ENCODE measurements at regions not wholly inside any gene's neighbourhood (a gene's known extent, or its start where the extent isn't known, plus 50 kb on each side); places are given as distances from the start of the nearest gene placed in this dataset.

DNA sequence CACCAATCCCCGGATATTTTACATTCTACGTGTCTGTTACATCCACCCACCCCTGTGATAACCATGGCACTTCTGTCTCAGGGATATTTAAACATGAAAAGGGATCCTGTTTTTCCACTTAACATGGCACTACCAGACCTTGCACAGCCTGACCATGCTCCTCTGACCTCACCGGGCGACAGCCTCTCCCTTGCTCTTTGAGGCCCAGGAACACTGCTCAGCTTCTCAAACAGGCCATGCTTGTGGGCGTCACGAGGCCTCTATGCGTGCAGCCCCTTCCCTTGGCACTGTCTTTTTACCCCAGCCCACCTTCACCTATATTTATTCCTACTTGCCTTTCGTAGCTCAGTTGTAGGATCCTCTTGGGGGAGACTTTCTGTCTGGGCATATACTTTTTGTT is 385.6 kb downstream of the UQCRFS1 start:
- Histone ChIP-seq H3K4me1 (ENCODE audit: insufficient read depth, low read length) (no peaks in the 10 kb centered on the region), H3K36me3 (ENCODE audit: insufficient read depth, low read length) (no peaks in the 10 kb centered on the region), H3K27me3 (ENCODE audit: insufficient read depth, low read length, poor library complexity, severe bottlenecking) (no peaks in the 10 kb centered on the region), H3K27ac (ENCODE audit: low read depth, low read length) (no peak overlapping the region), H3K4me3 (ENCODE audit: low read length) (no peak overlapping the region), H3K9me3 (ENCODE audit: low read length) (no peaks in the 10 kb centered on the region)
- DNase-seq, result no peak
- no peaks in the 10 kb centered on the region for H3K4me1 Mint-ChIP-seq
- no peak overlapping the region for H3K4me3 Mint-ChIP-seq
- peaks cover 0 to 1% of the 10 kb centered on the region in 2 donors for H3K27me3 Mint-ChIP-seq
- no peak overlapping the region for H3K27ac Mint-ChIP-seq
- ChIA-PET POLR2A (no interaction called here), CTCF (no interaction called here)
- H3K9me3 Mint-ChIP-seq, result peaks cover 0 to 7% (median 0%) of the 10 kb centered on the region in 5 donors
- no peaks in the 10 kb centered on the region for H3K36me3 Mint-ChIP-seq

DNA sequence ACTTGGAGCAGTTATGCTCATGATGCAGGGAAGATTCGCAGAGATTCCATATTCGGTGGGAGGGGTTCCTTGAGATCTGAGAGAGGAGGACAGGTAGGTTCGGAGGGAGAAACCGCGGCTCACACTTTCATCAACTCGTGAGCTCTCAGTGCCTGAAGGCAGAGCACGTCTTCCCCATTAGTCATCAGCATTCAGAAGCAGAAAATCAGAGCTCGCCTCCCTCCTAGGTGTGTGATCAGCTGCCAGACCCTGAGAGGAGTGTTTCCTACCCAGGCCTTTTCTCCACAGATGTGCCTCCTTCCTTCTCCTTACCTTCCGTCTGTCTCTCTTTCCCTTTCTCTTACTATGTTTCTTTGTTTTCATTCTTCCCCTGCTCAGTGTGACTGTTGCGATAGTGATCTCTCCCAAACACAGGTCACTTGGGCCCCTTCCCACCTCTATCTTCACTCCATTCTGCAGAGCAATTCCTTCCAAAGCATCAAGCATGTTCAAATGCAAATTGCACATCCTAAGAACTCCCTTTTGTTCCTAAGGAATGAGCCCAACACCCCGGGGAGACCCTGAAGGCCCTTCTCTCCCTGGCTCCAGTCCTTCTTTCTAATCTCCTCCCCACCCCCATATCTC is 389.5 kb downstream of the UQCRFS1 start:
- no peaks in the 10 kb centered on the region for H3K27me3 ChIP-seq (ENCODE audit: insufficient read depth, low read length, poor library complexity, severe bottlenecking)
- CTCF ChIA-PET, result no interaction called here

DNA sequence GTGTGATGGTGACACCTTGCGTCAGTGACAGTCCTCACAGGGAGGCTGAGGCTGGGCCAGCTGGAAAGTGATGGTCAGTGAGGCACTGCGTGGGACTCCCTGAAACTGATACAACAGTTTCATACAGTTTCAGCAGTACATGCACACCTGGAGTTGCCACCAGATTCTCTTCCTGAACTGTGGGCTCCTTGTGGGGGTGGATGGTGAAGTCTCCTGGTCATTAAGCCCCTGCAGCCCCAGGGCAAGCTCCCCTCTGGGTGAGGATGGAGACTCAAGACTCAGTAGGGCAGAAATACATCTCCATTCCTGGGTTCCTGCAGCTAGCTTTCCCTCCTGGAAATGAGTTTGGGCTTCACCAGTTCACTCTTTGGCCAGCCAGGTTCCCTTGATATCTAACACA is 392.7 kb downstream of the UQCRFS1 start:
- no peaks in the 10 kb centered on the region for H3K27me3 ChIP-seq (ENCODE audit: insufficient read depth, low read length, poor library complexity, severe bottlenecking)
- Mint-ChIP-seq H3K27ac (no peak overlapping the region), H3K36me3 (no peaks in the 10 kb centered on the region), H3K4me1 (no peaks in the 10 kb centered on the region), H3K27me3 (no peaks in the 10 kb centered on the region), H3K4me3 (no peak overlapping the region), H3K9me3 (peaks cover 0 to 6% (median 1%) of the 10 kb centered on the region in 5 donors)
- DNase-seq, result no peak
- ChIA-PET POLR2A (no interaction called here), CTCF (no interaction called here)
- H3K4me3 ChIP-seq (ENCODE audit: low read length), result no peak overlapping the region
- H3K36me3 ChIP-seq (ENCODE audit: insufficient read depth, low read length), result no peaks in the 10 kb centered on the region
- H3K4me1 ChIP-seq (ENCODE audit: insufficient read depth, low read length), result no peaks in the 10 kb centered on the region
- H3K9me3 ChIP-seq (ENCODE audit: low read length), result no peaks in the 10 kb centered on the region
- no peak overlapping the region for H3K27ac ChIP-seq (ENCODE audit: low read depth, low read length)

More for the DNA sequence above, 389.5 kb downstream of the UQCRFS1 start:
- H3K4me1 ChIP-seq (ENCODE audit: insufficient read depth, low read length), result no peaks in the 10 kb centered on the region
- H3K9me3 ChIP-seq (ENCODE audit: low read length), result no peaks in the 10 kb centered on the region
- Mint-ChIP-seq H3K9me3 (peaks cover 0 to 9% (median 0%) of the 10 kb centered on the region in 5 donors), H3K27ac (no peak overlapping the region), H3K4me1 (no peaks in the 10 kb centered on the region), H3K27me3 (no peaks in the 10 kb centered on the region), H3K36me3 (no peaks in the 10 kb centered on the region), H3K4me3 (no peak overlapping the region)
- no peaks in the 10 kb centered on the region for H3K36me3 ChIP-seq (ENCODE audit: insufficient read depth, low read length)
- POLR2A ChIA-PET, result no interaction called here
- no peak overlapping the region for H3K4me3 ChIP-seq (ENCODE audit: low read length)
- no peak overlapping the region for H3K27ac ChIP-seq (ENCODE audit: low read depth, low read length)
- DNase-seq, result no peak

DNA sequence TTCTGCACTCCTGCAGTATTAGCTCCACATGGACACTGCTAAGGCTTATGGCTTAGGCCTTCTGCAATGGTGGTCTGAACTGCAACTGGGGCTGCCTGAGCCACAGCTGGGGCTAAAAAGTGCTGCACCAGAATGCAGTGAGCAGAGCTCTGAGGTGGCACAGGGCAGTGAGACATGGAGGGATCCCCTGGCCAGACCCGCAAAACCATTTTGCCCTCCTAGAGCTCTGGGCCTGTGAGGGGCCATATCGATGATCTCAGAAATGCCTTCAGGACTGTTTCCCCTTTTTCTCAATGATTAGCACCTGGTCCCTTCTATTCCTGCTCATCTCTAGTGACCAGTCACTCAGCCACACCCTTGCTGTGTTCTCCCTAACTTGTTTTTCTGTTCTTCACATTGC is 397.7 kb downstream of the UQCRFS1 start:
- no peaks in the 10 kb centered on the region for H3K27me3 ChIP-seq (ENCODE audit: insufficient read depth, low read length, poor library complexity, severe bottlenecking)
- H3K36me3 ChIP-seq (ENCODE audit: insufficient read depth, low read length), result no peaks in the 10 kb centered on the region
- no peaks in the 10 kb centered on the region for H3K4me1 ChIP-seq (ENCODE audit: insufficient read depth, low read length)
- no peaks in the 10 kb centered on the region for H3K4me1 Mint-ChIP-seq
- ChIA-PET POLR2A (no interaction called here), CTCF (no interaction called here)
- no peak overlapping the region for H3K27ac ChIP-seq (ENCODE audit: low read depth, low read length)
- DNase-seq, result no peak
- H3K9me3 ChIP-seq (ENCODE audit: low read length), result no peaks in the 10 kb centered on the region
- H3K36me3 Mint-ChIP-seq, result no peaks in the 10 kb centered on the region
- H3K27ac Mint-ChIP-seq, result no peak overlapping the region
- H3K4me3 ChIP-seq (ENCODE audit: low read length), result no peak overlapping the region
- H3K27me3 Mint-ChIP-seq, result no peaks in the 10 kb centered on the region
- peaks cover 0 to 6% (median 0%) of the 10 kb centered on the region in 5 donors for H3K9me3 Mint-ChIP-seq
- no peak overlapping the region for H3K4me3 Mint-ChIP-seq

DNA sequence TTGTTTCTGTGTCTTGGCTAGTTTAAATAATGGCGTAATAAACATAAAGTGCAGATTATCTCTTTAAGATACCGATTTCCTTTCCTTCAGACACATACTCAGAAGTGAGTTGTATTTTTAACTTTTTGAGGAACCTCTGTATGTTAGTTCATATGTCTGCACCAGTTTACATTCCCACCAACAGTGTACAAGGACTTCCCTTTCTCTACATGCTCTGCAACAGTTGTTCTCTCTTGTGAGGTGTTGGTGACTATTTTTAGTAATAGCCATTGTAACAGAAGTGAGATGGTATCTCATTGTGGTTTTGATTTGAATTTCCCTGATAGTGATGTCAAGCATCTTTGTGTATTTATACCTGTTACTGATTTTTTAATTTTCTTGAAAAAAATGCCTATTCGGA is 418.6 kb downstream of the UQCRFS1 start:
- no peak overlapping the region for H3K4me3 Mint-ChIP-seq
- Histone ChIP-seq H3K27ac (ENCODE audit: low read depth, low read length) (no peak overlapping the region), H3K9me3 (ENCODE audit: low read length) (no peaks in the 10 kb centered on the region), H3K4me1 (ENCODE audit: insufficient read depth, low read length) (no peaks in the 10 kb centered on the region), H3K36me3 (ENCODE audit: insufficient read depth, low read length) (no peaks in the 10 kb centered on the region), H3K4me3 (ENCODE audit: low read length) (no peak overlapping the region), H3K27me3 (ENCODE audit: insufficient read depth, low read length, poor library complexity, severe bottlenecking) (no peaks in the 10 kb centered on the region)
- H3K36me3 Mint-ChIP-seq, result peaks cover 0 to 7% (median 0%) of the 10 kb centered on the region in 3 donors
- H3K9me3 Mint-ChIP-seq, result peaks cover 13 to 21% (median 16%) of the 10 kb centered on the region in 5 donors
- H3K27me3 Mint-ChIP-seq, result peaks cover 22 to 44% of the 10 kb centered on the region in 2 donors
- ChIA-PET CTCF (no interaction called here), POLR2A (no interaction called here)
- no peak overlapping the region for H3K27ac Mint-ChIP-seq
- H3K4me1 Mint-ChIP-seq, result peaks cover 0 to 7% (median 0%) of the 10 kb centered on the region in 3 donors
- DNase-seq, result no peak

DNA sequence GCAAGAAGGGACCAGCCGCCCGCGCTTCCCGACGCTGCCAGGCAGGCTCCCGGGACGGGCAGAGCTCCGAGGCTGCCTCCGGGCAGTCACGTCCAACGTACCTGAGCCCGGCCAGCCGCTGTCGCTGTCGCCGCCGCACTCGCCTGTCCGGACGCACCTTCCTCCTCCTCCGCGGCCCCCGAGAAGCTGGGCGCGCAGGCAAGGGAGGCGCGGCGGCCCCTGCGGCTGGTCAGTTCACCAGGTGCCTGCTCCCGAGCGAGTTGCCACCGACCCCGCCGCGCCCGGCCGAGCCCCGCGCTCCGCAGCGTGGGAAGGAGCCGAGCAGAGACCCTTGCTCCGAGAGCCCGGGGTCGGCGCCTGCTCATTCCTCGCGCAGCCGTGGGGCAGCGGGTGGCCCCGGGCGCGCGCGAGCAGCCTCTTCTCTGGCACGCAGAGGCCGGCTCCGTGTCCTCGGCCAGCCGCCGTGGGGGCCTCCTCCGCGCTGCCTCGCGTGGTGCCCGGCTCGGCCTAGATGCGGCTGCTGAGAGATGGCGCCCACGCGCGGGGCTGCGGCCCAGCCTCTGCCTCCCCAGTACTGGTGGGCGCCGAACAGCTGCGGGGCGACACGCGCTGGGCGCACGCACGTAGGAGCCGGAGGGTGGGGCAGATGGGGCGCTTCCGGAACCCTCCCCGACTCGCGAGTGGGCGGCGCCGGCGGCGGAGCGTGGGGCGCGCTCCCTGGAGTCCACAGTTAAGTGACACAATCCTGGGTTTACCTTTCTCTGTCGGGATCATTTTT is 419.4 kb downstream of the UQCRFS1 start:
- Mint-ChIP-seq H3K4me1 (peaks cover 0 to 7% (median 0%) of the 10 kb centered on the region in 3 donors), H3K36me3 (peaks cover 0 to 7% (median 0%) of the 10 kb centered on the region in 3 donors), H3K4me3 (no peak overlapping the region), H3K27ac (no peak overlapping the region), H3K9me3 (peaks cover 13 to 20% (median 16%) of the 10 kb centered on the region in 5 donors), H3K27me3 (peaks cover 22 to 44% of the 10 kb centered on the region in 2 donors)
- Histone ChIP-seq H3K27me3 (ENCODE audit: insufficient read depth, low read length, poor library complexity, severe bottlenecking) (no peaks in the 10 kb centered on the region), H3K4me1 (ENCODE audit: insufficient read depth, low read length) (no peaks in the 10 kb centered on the region), H3K36me3 (ENCODE audit: insufficient read depth, low read length) (no peaks in the 10 kb centered on the region), H3K27ac (ENCODE audit: low read depth, low read length) (no peak overlapping the region), H3K4me3 (ENCODE audit: low read length) (no peak overlapping the region), H3K9me3 (ENCODE audit: low read length) (no peaks in the 10 kb centered on the region)
- no peak for DNase-seq
- ChIA-PET POLR2A (no interaction called here), CTCF (no interaction called here)

DNA sequence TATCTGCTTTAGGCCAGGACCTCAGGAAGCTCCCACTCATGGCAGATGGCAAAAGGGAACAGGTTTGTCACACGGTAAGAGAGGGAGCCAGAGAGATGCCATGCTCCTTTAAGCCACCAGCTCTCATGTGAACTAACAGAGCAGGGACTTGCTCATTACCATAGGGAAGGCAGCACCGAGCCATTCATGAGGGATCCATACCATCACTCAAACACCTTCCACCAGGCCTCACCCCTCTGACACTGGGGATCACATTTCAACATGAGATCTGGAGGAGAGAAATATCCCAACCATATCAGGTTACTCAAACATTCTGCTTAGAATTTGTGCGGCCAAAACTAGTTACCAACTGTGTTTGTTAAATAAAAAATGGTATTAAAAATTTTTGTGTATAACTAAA is 427.0 kb downstream of the UQCRFS1 start:
- Mint-ChIP-seq H3K9me3 (peaks cover 12 to 30% (median 25%) of the 10 kb centered on the region in 5 donors), H3K4me3 (no peak overlapping the region), H3K27me3 (peaks cover 2 to 3% of the 10 kb centered on the region in 2 donors), H3K4me1 (no peaks in the 10 kb centered on the region), H3K27ac (no peak overlapping the region), H3K36me3 (no peaks in the 10 kb centered on the region)
- H3K27me3 ChIP-seq (ENCODE audit: insufficient read depth, low read length, poor library complexity, severe bottlenecking), result no peaks in the 10 kb centered on the region
- H3K4me1 ChIP-seq (ENCODE audit: insufficient read depth, low read length), result no peaks in the 10 kb centered on the region
- CTCF ChIA-PET, result no interaction called here
- POLR2A ChIA-PET, result no interaction called here
- H3K9me3 ChIP-seq (ENCODE audit: low read length), result peaks cover 6% of the 10 kb centered on the region
- H3K27ac ChIP-seq (ENCODE audit: low read depth, low read length), result no peak overlapping the region
- DNase-seq, result no peak
- no peak overlapping the region for H3K4me3 ChIP-seq (ENCODE audit: low read length)
- no peaks in the 10 kb centered on the region for H3K36me3 ChIP-seq (ENCODE audit: insufficient read depth, low read length)

DNA sequence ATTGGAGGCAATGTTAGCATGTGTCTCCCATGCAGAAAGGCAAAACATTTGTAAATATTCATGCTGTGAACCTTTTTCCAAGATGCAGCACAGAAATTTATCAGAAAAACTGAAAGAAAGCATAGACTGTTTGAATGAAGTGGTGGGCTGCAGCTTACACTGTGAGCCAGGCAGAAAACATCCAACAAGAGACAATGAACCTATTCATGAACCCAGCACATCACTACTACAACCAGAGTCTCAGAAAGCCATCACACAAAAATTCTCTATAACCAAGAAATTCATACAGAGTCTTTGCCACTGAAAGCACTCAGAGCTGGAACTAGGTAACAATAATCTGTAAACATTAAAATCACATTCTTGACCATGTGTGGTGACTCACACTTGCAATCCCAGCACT is 448.9 kb downstream of the UQCRFS1 start:
- no peak overlapping the region for H3K4me3 Mint-ChIP-seq
- H3K36me3 ChIP-seq (ENCODE audit: insufficient read depth, low read length), result no peaks in the 10 kb centered on the region
- H3K9me3 Mint-ChIP-seq, result peaks cover 28 to 45% (median 35%) of the 10 kb centered on the region in 5 donors
- H3K36me3 Mint-ChIP-seq, result no peaks in the 10 kb centered on the region
- H3K4me3 ChIP-seq (ENCODE audit: low read length), result no peak overlapping the region
- peaks cover 3% of the 10 kb centered on the region for H3K9me3 ChIP-seq (ENCODE audit: low read length)
- no peaks in the 10 kb centered on the region for H3K27me3 ChIP-seq (ENCODE audit: insufficient read depth, low read length, poor library complexity, severe bottlenecking)
- ChIA-PET CTCF (no interaction called here), POLR2A (no interaction called here)
- peaks cover 0 to 3% of the 10 kb centered on the region in 2 donors for H3K27me3 Mint-ChIP-seq
- H3K27ac Mint-ChIP-seq, result no peak overlapping the region
- H3K4me1 Mint-ChIP-seq, result no peaks in the 10 kb centered on the region
- DNase-seq, result no peak
- H3K4me1 ChIP-seq (ENCODE audit: insufficient read depth, low read length), result no peaks in the 10 kb centered on the region
- no peak overlapping the region for H3K27ac ChIP-seq (ENCODE audit: low read depth, low read length)

Data from CD8-positive, alpha-beta memory T cell (primary cell).